K562 (cell line): ENCODE measurements at regions not wholly inside any gene's neighbourhood (a gene's known extent, or its start where the extent isn't known, plus 50 kb on each side); places are given as distances from the start of the nearest gene placed in this dataset.

Experiments
- ATAC-seq: fragments of 200-7000 bp; cut with Tn5 transposase; 3 replicates; pipeline ENCODE4 v1.9.1; 2020; ENCODE audit warnings: moderate library complexity
- BruUV-seq: library from RNA; stranded (reverse); fragments of 400-500 nt; replicated peaks from 2 replicates; lab custom pipeline; 2021; lab: Mats Ljungman, UMichigan
- CTCF ChIA-PET: fragments of 300-600 bp; formaldehyde crosslinking; extraction: SDS; loops from one replicate; lab custom pipeline; 2021; ENCODE audit warnings: low intra/inter-chr PET ratio; lab: Yijun Ruan, JAX
- POLR2A ChIA-PET: fragments of 300-600, 350-650 bp; sonication (Branson Sonifier 250); formaldehyde crosslinking; extraction: SDS; loops from one replicate; lab custom pipeline; 2021; ENCODE audit warnings: antibody characterized with exemption, inconsistent platforms; lab: Yijun Ruan, JAX
- DNase-seq, 4 experiments: peaks; one replicate each; pipeline versions ENCODE4 v3.0.0 to v3.0.0-alpha.2; 2011 to 2018; ENCODE audit warnings: low spot score in 3 of 4, mixed read lengths in 3 of 4; ENCODE audit errors: extremely low read depth in 1 of 4
- FAIRE-seq: peaks from 2 replicates; lab custom pipeline; 2011; peaks lifted over from hg19 to GRCh38; lab: Jason Lieb, UNC
- H2AFZ ChIP-seq: 2 replicates; pipeline ENCODE4 v1.6.0; 2011; ENCODE audit warnings: low read depth, low read length, control low read depth, inconsistent platforms
- H3K27ac ChIP-seq: fragments of 200-600 bp; 3 replicates; pipeline ENCODE4 v1.8.0; 2011; ENCODE audit warnings: low read depth, mild to moderate bottlenecking, control low read depth, inconsistent platforms, low read length, moderate library complexity, mixed read lengths; ENCODE audit errors: extremely low read depth
- H3K27me3 ChIP-seq, 2 experiments: fragments of 300-600 bp in 1 of 2; 2 replicates in 1 of 2; 3 replicates in 1 of 2; pipeline versions ENCODE4 v1.6.0 to v1.8.0; 2011; ENCODE audit warnings: inconsistent platforms in 2 of 2, low read length in 2 of 2, mild to moderate bottlenecking in 1 of 2, mixed read lengths in 1 of 2, moderate library complexity in 1 of 2; ENCODE audit not compliant: control insufficient read depth in 2 of 2, insufficient read depth in 2 of 2
- H3K36me3 ChIP-seq: fragments of 300-600 bp; 3 replicates; pipeline ENCODE4 v1.8.0; 2011; ENCODE audit warnings: mild to moderate bottlenecking, low read length, inconsistent platforms; ENCODE audit not compliant: control insufficient read depth, insufficient read depth
- H3K4me1 ChIP-seq, 2 experiments: fragments of 200-600 bp in 1 of 2; replicated peaks in 1 of 2; 2 replicates in 1 of 2; 3 replicates in 1 of 2; pipeline versions ENCODE4 v1.5.1 to v1.8.0; 2011; ENCODE audit warnings: inconsistent platforms in 2 of 2, low read length in 2 of 2, mild to moderate bottlenecking in 1 of 2, mixed read lengths in 1 of 2, moderate library complexity in 1 of 2; ENCODE audit not compliant: control insufficient read depth in 2 of 2, insufficient read depth in 2 of 2
- H3K4me2 ChIP-seq: 2 replicates; pipeline ENCODE4 v1.6.1; 2011; ENCODE audit warnings: low read length, control low read depth, inconsistent platforms, mixed read lengths; ENCODE audit not compliant: insufficient read depth
- H3K4me3 ChIP-seq: fragments of 200-600 bp; sonication (generic), shearing (Covaris generic); 2 replicates; pipeline ENCODE4 v1.5.1; 2016; ENCODE audit warnings: control low read depth, inconsistent platforms
- H3K79me2 ChIP-seq: fragments of 200-600 bp; 3 replicates; pipeline ENCODE4 v1.8.0; 2011; ENCODE audit warnings: low read length, inconsistent platforms; ENCODE audit not compliant: control insufficient read depth, insufficient read depth
- H3K9ac ChIP-seq, 2 experiments: 2 replicates each; pipeline versions ENCODE4 v1.6.0 to v1.6.1; 2011; ENCODE audit warnings: low read depth in 2 of 2, low read length in 2 of 2, control low read depth in 1 of 2, inconsistent platforms in 1 of 2, mild to moderate bottlenecking in 1 of 2, mixed read lengths in 1 of 2; ENCODE audit not compliant: insufficient read depth in 1 of 2
- H3K9me1 ChIP-seq: one replicate; pipeline ENCODE4 v1.6.0; 2011; ENCODE audit warnings: inconsistent platforms, mild to moderate bottlenecking, low read length, moderate library complexity; ENCODE audit not compliant: control insufficient read depth, insufficient read depth
- H3K9me3 ChIP-seq: replicated peaks from 2 replicates; pipeline ENCODE4 v1.5.1; 2011; ENCODE audit warnings: low read depth, low read length, inconsistent platforms; ENCODE audit not compliant: control insufficient read depth, insufficient read depth
- H4K20me1 ChIP-seq: replicated peaks from 2 replicates; pipeline ENCODE4 v1.6.1; 2011; ENCODE audit warnings: low read length, inconsistent platforms, mixed read lengths; ENCODE audit not compliant: control insufficient read depth, insufficient read depth
- CBX3 ChIP-seq, 2 experiments: IDR thresholded peaks; 1 replicate in 1 of 2; 2 replicates in 1 of 2; pipeline ENCODE4 v1.6.1; 2012; ENCODE audit warnings: inconsistent platforms in 2 of 2, low read length in 2 of 2, borderline replicate concordance in 1 of 2, control low read depth in 1 of 2
- CBX5 ChIP-seq: IDR thresholded peaks from 2 replicates; pipeline ENCODE4 v1.6.1; 2014; ENCODE audit warnings: low read depth, borderline replicate concordance
- CREBBP ChIP-seq: IDR thresholded peaks from one replicate; pipeline ENCODE4 v1.6.1; 2012; ENCODE audit warnings: low read depth, mild to moderate bottlenecking, control low read depth, inconsistent platforms, low read length
- EP300 ChIP-seq: IDR thresholded peaks from 2 replicates; pipeline ENCODE4 v1.6.1; 2012; ENCODE audit warnings: low read length, improper control_type of control experiment
- FOXA1 ChIP-seq: fragments of 450-650 bp; IDR thresholded peaks from 2 replicates; pipeline ENCODE4 v1.6.1; 2016; ENCODE audit warnings: mild to moderate bottlenecking, borderline replicate concordance
- HMG20A ChIP-seq: fragments of 450-650 bp; formaldehyde crosslinking; conservative IDR thresholded peaks from 2 replicates; pipeline ENCODE4 v1.4.0; 2020; ENCODE audit warnings: mild to moderate bottlenecking, mixed read lengths
- MLLT1 ChIP-seq, 2 experiments: fragments of 450-650 bp; IDR thresholded peaks; 2 replicates each; pipeline ENCODE4 v1.6.1; 2016
- POLR2AphosphoS5 ChIP-seq: IDR thresholded peaks from 2 replicates; pipeline ENCODE4 v1.6.1; 2011; ENCODE audit warnings: mild to moderate bottlenecking, low read depth, low read length, moderate library complexity; ENCODE audit not compliant: control insufficient read depth, insufficient read depth
- PURB ChIP-seq: sonication (generic); formaldehyde crosslinking; IDR thresholded peaks from 2 replicates; pipeline ENCODE4 v1.9.0; 2021; ENCODE audit warnings: low read depth, mild to moderate bottlenecking, missing genetic modification reagents
- SAFB2 ChIP-seq: fragments of 200-400 bp; formaldehyde crosslinking; IDR thresholded peaks from 2 replicates; pipeline ENCODE4 v1.6.1; 2018; ENCODE audit warnings: borderline replicate concordance, low read length, low read depth, moderate library complexity; ENCODE audit not compliant: severe bottlenecking
- SIN3B ChIP-seq: fragments of 450-650 bp; IDR thresholded peaks from 2 replicates; pipeline ENCODE4 v1.6.1; 2017; ENCODE audit warnings: low read depth, mild to moderate bottlenecking, moderate library complexity
- SREBF2 ChIP-seq: sonication (generic); formaldehyde crosslinking; IDR thresholded peaks from 2 replicates; pipeline ENCODE4 v1.4.0; 2020; ENCODE audit warnings: mild to moderate bottlenecking, missing genetic modification reagents
- STAT5B ChIP-seq: fragments of 250-450 bp; sonication (Bioruptor Pico); IDR thresholded peaks from 2 replicates; pipeline ENCODE4 v1.8.0; 2021; ENCODE audit warnings: mild to moderate bottlenecking, inconsistent platforms
- ZFP36 ChIP-seq: fragments of 150-350 bp; IDR thresholded peaks from 2 replicates; pipeline ENCODE4 v1.6.1; 2018; ENCODE audit warnings: low read length, low read depth; ENCODE audit not compliant: partially characterized antibody
- ZMIZ1 ChIP-seq, 2 experiments: fragments of 150-350 bp in 1 of 2; IDR thresholded peaks; 2 replicates each; pipeline ENCODE4 v1.6.1; 2012 to 2016; ENCODE audit warnings: low read depth in 2 of 2, low read length in 2 of 2, mild to moderate bottlenecking in 1 of 2, moderate library complexity in 1 of 2
- ZNF436 ChIP-seq: fragments of 250-450, 450-650 bp; sonication (Bioruptor Pico); formaldehyde crosslinking; IDR thresholded peaks from 2 replicates; pipeline ENCODE4 v1.7.0; 2020; ENCODE audit warnings: mild to moderate bottlenecking
- ZNF707 ChIP-seq: fragments of 250-450 bp; sonication (Bioruptor Pico); conservative IDR thresholded peaks from 2 replicates; pipeline ENCODE4 v1.8.0; 2022; ENCODE audit warnings: inconsistent platforms, mild to moderate bottlenecking, moderate library complexity
- ZNF75A ChIP-seq: fragments of 450-650 bp; formaldehyde crosslinking; IDR thresholded peaks from 2 replicates; pipeline ENCODE4 v1.4.0; 2020; ENCODE audit warnings: mild to moderate bottlenecking
- ZNF79 ChIP-seq: fragments of 250-450 bp; sonication (Bioruptor Pico); IDR thresholded peaks from 2 replicates; pipeline ENCODE4 v1.4.0; 2020; ENCODE audit warnings: low read depth, mild to moderate bottlenecking, moderate library complexity
- WGBS: fragments of 100-300 bp; shearing (Covaris generic); methylation state at CpG from one replicate; pipeline ENCODE4 v1.1.6; 2016; ENCODE audit warnings: low coverage, mixed read lengths; ENCODE audit not compliant: insufficient coverage; ENCODE audit errors: missing lambda C conversion rate; 5-methylcytosine and 5-hydroxymethylcytosine counted together
- in situ Hi-C: fragments of 300-500 bp; cut with MboI; formaldehyde crosslinking; loops from 4 replicates; pipeline ENCODE4 v1.15.0; 2018; ENCODE audit warnings: inconsistent platforms, mixed read lengths
- intact Hi-C: fragments of 100-400 bp; cut with micrococcal nuclease; formaldehyde crosslinking; loops from 2 replicates; pipeline ENCODE4 v1.14.2; 2022

DNA sequence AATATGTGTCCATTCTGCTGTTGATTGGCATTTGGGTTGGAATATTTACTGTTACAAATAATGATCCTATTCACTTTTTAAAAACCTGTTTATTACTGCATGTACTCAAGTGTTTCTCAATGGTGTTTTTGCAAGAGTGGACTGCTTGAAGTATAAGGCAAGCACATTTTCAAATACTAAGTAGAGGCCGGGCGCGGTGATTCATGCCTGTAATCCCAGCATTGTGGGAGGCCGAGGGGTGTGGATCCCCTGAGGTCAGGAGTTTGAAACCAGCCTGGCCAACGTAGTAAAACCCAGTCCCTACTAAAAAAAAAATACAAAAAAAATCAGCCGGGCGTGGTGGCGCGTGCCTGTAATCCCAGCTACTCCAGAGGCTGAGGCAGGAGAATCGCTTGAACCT is 276.9 kb upstream of the ADGRL4 start:
- no peaks in the 10 kb centered on the region for H3K9me3 ChIP-seq

More for the DNA sequence above, 276.9 kb upstream of the ADGRL4 start:
- WGBS: 0% methylated on average over 9 of the region's 10 CpGs
- FAIRE-seq: no peak
- no peak overlapping the region for H3K4me2 ChIP-seq
- CTCF ChIA-PET: no interaction called here
- in situ Hi-C loops: no loop called here
- no peaks in the 10 kb centered on the region for H3K36me3 ChIP-seq
- intact Hi-C loops: no loop called here
- no peaks in the 10 kb centered on the region for H3K9me1 ChIP-seq
- no TSS peak for BruUV-seq
- H3K9ac ChIP-seq: no peak overlapping the region
- no peak overlapping the region for H3K27ac ChIP-seq
- ATAC-seq: no peak
- no peak for TF ChIP-seq SAFB2
- TF ChIP-seq MLLT1 (IDR thresholded peaks at IDR 0.05): no peak
- no peak for TF ChIP-seq SIN3B
- no peak for TF ChIP-seq CREBBP
- TF ChIP-seq HMG20A (CRISPR knock-in tag): no peak
- TF ChIP-seq EP300: no peak
- TF ChIP-seq FOXA1: no peak
- no peak for TF ChIP-seq CBX3 (IDR thresholded peaks at IDR 0.05; ENCODE audit: borderline replicate concordance in 1 of 2, low read length in 2 of 2)
- TF ChIP-seq ZNF79 (CRISPR knock-in tag): no peak
- no peak for TF ChIP-seq PURB (CRISPR knock-in tag)
- TF ChIP-seq POLR2AphosphoS5: no peak
- no peak for TF ChIP-seq STAT5B (CRISPR knock-in tag)
- no peak for TF ChIP-seq ZNF707 (CRISPR knock-in tag)
- TF ChIP-seq ZMIZ1 (IDR thresholded peaks at IDR 0.05; ENCODE audit: low read depth in 2 of 2, low read length in 2 of 2): no peak
- no peak for TF ChIP-seq ZNF436 (CRISPR knock-in tag)
- no peak for TF ChIP-seq ZFP36
- TF ChIP-seq CBX5: no peak
- no peak for TF ChIP-seq SREBF2 (CRISPR knock-in tag)
- no peak for TF ChIP-seq ZNF75A (CRISPR knock-in tag)
- POLR2A ChIA-PET: no interaction called here
- no peaks in the 10 kb centered on the region for H3K79me2 ChIP-seq
- H3K4me1 ChIP-seq: no peaks in the 10 kb centered on the region
- H4K20me1 ChIP-seq: no peaks in the 10 kb centered on the region
- no peak overlapping the region for H2AFZ ChIP-seq
- no peak for DNase-seq
- H3K4me3 ChIP-seq: no peak overlapping the region
- no peaks in the 10 kb centered on the region for H3K27me3 ChIP-seq
